ENCODE measurements at regions not wholly inside any gene's neighbourhood (a gene's known extent, or its start where the extent isn't known, plus 50 kb on each side); places are given as distances from the start of the nearest gene placed in this dataset.
A peak's percentile ranks its signal among the peaks of the same experiment; 100 is the strongest.
"Not testable (repeated sequence)": the region's sequence is repeated elsewhere in the genome, so short reads cannot be mapped to it uniquely, and the experiment has no call there.

- no peak for DNase-seq
Observed at GRCh38 chr2:16454621-16455020, 211.0 kb downstream of the CYRIA start.

- no peak for DNase-seq
Observed at GRCh38 chr2:16452123-16452522, 213.5 kb downstream of the CYRIA start.

GRCh38 chr2:16446706-16447105, 218.9 kb downstream of the CYRIA start:
- no peak for DNase-seq

GRCh38 chr2:16442971-16443370, 222.7 kb downstream of the CYRIA start:
- no peak for DNase-seq

- DNase-seq, result no peak
Observed at GRCh38 chr2:16441431-16441830, 224.2 kb downstream of the CYRIA start.

- DNase-seq, result no peak
Observed at GRCh38 chr2:16440898-16441297, 224.7 kb downstream of the CYRIA start.

GRCh38 chr2:16438613-16439321, 226.9 kb downstream of the CYRIA start:
- no peak for DNase-seq

GRCh38 chr2:16437189-16437588, 228.4 kb downstream of the CYRIA start:
- no peak for DNase-seq

- no peak for DNase-seq
Observed at GRCh38 chr2:16434393-16434792, 231.2 kb downstream of the CYRIA start.

GRCh38 chr2:16430846-16431245, 234.8 kb downstream of the CYRIA start:
- no peak for DNase-seq

- DNase-seq, result no peak
Observed at GRCh38 chr2:16429431-16430145, 236.0 kb downstream of the CYRIA start.

- DNase-seq, result no peak
Observed at GRCh38 chr2:16429002-16429401, 236.6 kb downstream of the CYRIA start.

- peak; percentile 26 for DNase-seq
Observed at GRCh38 chr2:16425462-16426336, 239.9 kb downstream of the CYRIA start.

GRCh38 chr2:16420421-16420820, 245.2 kb downstream of the CYRIA start:
- no peak for DNase-seq

GRCh38 chr2:16417726-16418125, 247.9 kb downstream of the CYRIA start:
- no peak for DNase-seq

- no peak for DNase-seq
Observed at GRCh38 chr2:16416651-16417050, 249.0 kb downstream of the CYRIA start.

- not testable (repeated sequence) for DNase-seq
Observed at GRCh38 chr2:16415861-16416260, 249.8 kb downstream of the CYRIA start.

GRCh38 chr2:16413947-16414346, 251.7 kb downstream of the CYRIA start:
- no peak for DNase-seq

GRCh38 chr2:16413285-16413684, 252.3 kb downstream of the CYRIA start:
- DNase-seq, result no peak

GRCh38 chr2:16412321-16413030, 253.2 kb downstream of the CYRIA start:
- DNase-seq, result no peak

GRCh38 chr2:16411788-16412187, 253.8 kb downstream of the CYRIA start:
- no peak for DNase-seq

- no peak for DNase-seq
Observed at GRCh38 chr2:16409849-16410248, 255.8 kb downstream of the CYRIA start.

GRCh38 chr2:16409006-16409390, 256.6 kb downstream of the CYRIA start:
- no peak for DNase-seq
